HG02642 (cell line): ENCODE measurements at regions not wholly inside any gene's neighbourhood (a gene's known extent, or its start where the extent isn't known, plus 50 kb on each side); places are given as distances from the start of the nearest gene placed in this dataset.

Experiments
- ATAC-seq: cut with Tn5 transposase; IDR thresholded peaks from one replicate; pipeline ENCODE4 v1.9.1; 2021; ENCODE audit warnings: mild to moderate bottlenecking; ENCODE audit not compliant: unreplicated experiment, poor library complexity

- no peak for ATAC-seq
Measured at GRCh38 chr4:13081830-13082229, 402.3 kb downstream of the RAB28 start.

DNA sequence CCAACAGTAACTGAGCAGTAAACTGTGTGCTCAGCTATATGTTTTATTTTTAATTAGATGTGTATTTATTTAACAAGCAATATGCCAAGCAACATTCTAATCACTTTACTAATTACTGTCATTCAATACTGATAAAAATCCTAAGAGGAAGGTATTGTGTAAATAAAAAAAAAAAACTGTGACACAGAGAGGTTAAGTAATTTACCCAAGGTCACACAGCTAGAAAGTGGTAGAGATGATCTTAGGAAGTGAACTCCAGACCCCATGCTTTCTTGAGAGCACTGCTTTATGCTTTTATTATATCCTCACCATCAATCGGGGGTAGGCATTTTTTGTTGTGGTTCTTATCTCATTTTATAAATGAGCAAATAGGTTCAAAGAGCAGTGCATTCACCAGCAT lies 417.1 kb downstream of the RAB28 start:
- ATAC-seq, result no peak

GRCh38 chr4:13059019-13059418 lies 425.1 kb downstream of the RAB28 start:
- ATAC-seq, result no peak

GRCh38 chr4:13056630-13057189 lies 427.4 kb downstream of the RAB28 start:
- no peak for ATAC-seq

DNA sequence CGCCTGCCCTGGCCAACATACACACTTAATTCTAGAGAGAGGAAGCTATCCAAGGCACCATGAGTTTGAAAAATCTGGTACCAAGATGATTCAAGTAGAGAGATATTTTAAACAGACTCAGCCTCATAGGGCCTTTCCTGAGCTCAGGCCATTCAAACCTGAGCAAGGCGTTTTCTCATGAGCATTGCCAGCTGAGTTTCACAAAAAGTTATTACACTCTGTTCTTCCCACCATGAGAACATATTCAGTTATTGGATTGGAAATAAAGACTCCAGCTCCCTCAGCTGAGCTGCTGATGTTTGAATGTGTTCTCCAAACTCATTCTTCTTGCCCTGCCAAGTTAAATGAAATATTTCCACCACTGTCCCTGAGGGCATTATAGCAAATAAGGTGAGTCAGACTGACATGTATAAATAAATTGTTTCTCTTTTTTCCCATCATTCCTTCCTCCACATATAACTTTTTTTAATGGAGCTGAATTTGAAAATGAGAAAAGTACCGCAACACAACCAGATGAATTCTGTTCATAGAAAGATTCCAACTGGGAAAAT lies 429.6 kb downstream of the RAB28 start:
- no peak for ATAC-seq

DNA sequence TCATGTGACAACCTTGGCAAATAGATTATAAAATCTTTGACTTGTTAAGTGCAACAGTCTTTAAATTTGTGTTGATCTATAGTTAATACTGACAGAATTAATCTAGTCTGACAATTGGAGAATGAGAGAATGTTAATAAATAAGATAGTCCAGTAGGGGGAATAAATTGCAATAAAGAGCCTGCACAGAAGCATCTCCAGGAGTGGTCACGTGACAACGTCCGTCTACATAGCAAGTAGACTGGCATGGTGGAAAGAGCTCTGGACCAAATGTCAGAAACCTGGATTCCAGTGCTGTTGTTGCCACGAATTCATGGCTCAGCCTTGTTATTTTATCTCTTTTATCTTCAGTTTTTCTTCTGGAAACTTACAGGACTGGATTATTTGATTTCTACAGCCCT lies 436.5 kb downstream of the RAB28 start:
- ATAC-seq, result no peak

GRCh38 chr4:13036841-13037240 lies 447.3 kb downstream of the RAB28 start:
- ATAC-seq, result no peak

DNA sequence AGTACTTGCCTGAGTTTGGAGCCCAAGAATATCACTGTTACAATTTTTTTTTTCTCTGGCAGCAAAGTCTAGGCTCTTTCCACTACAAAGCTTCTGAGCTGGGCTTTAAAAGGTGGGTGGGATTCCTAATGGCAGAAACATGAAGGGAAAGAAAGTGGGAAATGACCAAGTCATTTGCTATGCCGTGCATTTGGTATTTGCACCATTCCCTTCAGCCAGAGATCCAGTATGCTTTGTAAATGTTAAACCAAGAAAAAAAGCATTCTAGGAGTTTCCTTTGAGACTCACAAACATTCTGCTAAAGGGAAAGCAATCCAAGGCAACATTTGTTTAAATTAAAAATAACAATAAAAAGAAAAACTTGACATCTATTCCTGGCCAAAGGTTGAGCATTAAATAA lies 451.2 kb downstream of the RAB28 start:
- no peak for ATAC-seq

DNA sequence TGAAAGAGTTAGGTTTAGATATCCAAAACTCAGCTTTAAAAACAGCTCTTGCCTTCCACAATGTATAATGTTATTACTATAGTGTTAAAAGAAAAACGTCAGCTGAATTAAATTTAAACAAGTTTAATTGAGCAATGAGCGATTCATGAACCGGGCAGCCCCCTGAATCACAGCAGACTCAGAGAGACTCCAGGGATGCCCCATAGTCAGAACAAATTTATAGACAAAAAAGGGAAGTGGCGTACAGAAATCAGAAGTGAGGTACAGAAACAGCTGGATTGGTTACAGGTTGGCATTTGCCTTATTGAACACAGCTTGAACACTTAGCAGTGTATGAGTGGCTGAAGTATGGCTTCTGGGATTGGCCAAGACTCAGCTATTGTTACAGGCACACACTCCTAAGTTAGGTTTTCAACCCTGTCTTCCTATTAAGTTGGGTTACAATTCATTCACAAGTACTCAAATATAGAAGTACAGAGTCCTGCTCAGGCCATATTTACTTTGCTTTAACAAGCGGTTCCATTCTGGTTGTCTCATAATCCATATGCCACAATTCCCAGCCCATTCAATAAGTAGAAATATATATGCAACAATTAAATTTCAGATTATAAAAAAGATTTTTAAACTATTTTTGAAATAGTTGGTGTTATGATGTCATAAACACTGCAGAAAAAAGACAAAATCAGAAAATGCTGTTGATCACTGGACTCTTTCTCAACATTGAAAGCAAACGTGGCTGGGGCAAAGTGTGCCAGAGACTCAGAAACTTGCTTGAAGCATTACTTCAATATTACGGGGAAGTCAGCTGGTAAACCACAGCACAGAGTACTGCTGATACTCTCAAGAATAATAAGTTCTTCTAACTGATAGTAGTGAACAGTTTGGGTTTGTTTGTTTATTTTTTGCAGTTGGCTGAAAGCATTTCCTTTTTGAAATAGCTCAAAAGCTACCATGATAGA lies 459.7 kb downstream of the RAB28 start:
- no peak for ATAC-seq

DNA sequence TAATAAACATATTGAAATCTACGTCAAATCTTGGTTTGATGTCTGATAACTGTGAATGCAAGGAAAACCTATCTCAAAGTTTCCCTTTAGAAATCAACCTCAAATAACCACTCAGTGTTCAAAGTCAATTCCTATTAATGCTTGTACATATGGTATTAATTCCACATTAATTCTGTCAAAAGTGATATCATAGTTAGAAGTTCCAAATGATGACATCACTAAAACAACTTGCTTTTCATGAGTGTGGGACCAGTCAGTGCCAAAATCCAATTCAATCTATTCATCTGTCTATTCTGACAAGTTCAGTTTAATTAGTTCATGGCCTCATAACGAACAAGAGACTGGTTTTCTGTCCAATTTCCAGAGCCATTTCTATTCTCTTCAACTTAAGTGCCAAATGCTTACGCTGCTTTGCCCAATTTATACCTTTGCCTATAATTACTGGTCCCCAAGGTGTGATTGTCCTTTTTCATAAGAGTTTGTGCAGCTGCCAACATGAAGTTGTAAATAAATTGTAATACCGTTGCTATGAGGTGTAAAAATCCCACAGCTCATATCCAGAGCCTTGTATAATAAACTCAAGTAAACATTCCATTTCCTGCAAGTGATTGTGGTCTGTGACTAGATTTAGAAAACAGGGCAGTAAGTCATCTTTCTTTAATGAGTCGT lies 476.2 kb downstream of the RAB28 start:
- ATAC-seq, result no peak

DNA sequence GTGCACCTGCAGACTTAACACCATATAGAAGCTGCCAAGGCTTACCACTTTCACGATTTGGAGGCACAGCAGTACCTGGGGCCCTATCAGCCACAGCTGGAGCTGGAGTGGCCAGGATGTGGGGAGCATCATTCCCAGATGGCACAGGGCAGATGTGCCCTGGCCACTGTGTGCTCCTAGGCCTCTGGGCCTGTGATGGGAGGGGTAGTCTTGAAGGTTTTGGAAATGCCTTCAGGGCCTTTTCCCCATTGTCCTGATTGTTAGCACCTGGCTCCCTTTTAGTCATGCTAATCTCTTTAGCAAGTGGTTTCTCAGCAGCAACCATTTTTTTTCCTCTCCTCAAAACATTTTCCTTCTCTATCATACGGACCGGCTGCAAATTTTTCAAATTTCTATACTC lies 490.2 kb downstream of the RAB28 start:
- no peak for ATAC-seq

DNA sequence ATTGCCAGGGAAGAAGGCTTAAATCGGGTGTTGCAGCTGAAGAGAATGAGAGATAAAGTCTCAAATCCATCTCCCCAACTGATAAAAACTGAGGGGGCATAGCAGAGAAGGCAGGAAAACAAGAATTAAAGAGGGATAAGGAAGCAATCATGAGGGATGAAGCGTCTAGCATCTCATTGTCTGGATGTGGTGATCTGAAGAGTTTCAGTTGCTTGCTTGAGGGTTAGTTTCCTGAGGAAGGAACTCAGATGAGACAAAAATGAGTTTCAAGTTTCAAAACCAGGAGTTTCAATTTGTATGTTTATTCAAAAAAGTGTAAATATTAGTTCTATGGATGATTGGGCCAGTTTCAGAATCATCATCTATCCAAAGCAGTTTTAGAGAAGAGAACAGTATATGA lies 496.9 kb downstream of the RAB28 start:
- ATAC-seq, result no peak

GRCh38 chr4:12979797-12980196 lies 504.3 kb downstream of the RAB28 start:
- ATAC-seq, result no peak

- no peak for ATAC-seq
Measured at GRCh38 chr4:12978310-12978709, 505.8 kb downstream of the RAB28 start.

DNA sequence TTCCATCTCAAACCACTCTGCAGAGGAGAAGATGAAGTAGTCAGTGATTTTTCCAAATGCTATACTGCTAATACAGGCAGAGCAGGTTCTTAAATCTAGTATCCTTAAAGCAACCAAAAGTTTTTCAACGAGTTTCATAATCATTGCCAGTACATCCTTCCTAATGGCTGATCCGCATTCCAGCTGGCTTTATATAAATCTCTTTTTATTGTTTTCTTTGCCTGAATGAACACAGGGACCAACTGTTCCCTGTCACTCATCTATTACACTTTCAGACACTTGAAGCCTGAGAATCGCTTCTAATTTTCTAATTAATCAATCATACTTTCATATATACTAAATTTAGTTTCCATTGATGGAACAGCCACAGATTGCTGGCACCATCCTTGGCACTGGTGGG lies 508.6 kb downstream of the RAB28 start:
- ATAC-seq, result no peak

DNA sequence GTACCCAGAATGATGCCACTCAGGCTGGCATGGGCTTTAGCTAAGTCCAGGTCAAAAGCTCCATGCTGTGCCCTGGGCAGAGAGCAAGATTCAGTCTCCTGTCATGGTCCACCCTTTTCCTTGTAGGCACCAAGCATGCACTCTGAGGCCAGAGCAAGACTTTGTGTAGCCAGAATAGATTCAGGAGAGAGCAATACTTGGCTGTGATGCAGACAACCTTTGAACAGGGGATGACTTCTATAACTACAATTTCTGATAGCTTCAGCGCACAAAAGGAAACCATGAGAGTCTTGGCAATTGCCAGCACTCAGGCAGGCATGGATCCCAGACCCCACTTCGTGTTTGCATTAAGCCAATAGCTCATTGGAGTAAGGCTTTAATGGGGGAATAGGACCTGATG lies 510.6 kb downstream of the RAB28 start:
- ATAC-seq, result no peak

DNA sequence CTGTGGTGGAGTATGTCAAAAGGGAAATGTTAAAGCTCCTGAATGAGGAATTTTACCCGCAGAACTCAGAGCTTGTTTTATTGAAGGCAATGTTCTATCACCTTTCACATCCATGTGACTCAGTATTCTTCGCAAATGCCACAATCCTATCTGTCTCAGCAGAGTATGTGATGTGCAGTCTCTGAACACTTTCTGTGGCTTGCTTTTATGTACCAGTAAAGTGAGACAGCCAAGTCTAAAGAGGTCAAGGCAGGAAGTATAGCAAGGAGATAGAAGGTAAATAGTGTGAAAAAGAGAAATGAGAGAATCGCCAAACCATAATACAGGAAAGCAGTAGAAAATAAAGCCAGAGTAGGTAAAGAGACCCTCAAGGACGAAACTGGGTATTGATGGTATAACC lies 515.8 kb downstream of the RAB28 start:
- no peak for ATAC-seq

GRCh38 chr4:12966726-12967125 lies 517.4 kb downstream of the RAB28 start:
- no peak for ATAC-seq

DNA sequence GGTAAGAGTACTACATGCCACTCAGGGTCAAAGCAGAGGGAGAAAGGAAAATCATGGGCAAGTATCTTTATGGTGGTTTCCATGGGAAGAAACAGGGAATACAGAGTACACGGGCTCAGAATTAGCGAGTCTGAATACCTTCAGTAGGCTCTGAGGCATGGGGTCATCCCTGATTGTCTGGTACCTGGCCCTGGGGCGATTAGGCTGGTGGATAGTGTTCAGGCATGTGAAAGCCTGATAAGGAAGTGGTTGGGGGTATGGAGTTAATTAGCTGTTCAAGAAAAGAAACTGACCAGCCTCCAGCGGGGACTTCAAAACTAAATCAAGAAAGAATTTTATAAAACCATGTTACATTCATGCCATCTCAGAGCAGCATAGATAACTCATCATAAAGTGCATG lies 518.8 kb downstream of the RAB28 start:
- ATAC-seq, result no peak

GRCh38 chr4:12963912-12964311 lies 520.2 kb downstream of the RAB28 start:
- ATAC-seq, result no peak

GRCh38 chr4:12963291-12963690 lies 520.8 kb downstream of the RAB28 start:
- no peak for ATAC-seq
